GM21717 (cell line): ENCODE measurements at regions not wholly inside any gene's neighbourhood (a gene's known extent, or its start where the extent isn't known, plus 50 kb on each side); places are given as distances from the start of the nearest gene placed in this dataset.

Experiments used
- ATAC-seq: cut with Tn5 transposase; IDR thresholded peaks from one replicate; pipeline ENCODE4 v1.9.1; 2021; ENCODE audit warnings: mild to moderate bottlenecking, moderate library complexity; ENCODE audit not compliant: unreplicated experiment

DNA sequence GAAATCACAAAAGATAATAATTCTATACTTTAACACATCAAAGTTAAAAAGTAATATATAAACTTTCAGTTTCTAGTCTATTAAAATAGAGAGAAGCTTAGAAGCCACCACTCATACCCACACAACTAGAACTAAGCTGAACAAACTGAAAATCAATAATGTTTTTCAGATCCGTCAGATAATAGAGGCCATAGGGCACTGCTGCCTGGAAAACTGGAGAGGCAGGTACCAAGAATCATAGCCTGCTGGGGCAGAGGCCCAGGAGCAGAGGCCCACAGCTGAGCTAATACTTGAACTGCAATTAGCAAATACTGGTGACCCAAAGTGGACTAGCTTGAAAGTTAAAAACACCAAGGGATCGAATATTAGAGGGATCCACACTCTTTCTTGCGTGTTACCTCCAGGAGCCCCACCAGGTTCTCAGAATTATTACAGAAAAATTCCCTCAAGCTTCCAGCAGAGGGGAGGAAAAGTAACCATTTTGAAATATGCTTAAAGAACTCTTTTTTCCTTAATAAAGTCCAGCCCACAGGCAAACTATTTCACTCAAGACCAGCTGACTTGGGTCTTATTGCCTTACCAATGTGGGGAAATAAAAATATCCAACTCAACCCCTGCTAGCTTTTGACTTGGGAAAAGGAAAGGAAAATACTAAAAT, 774.1 kb upstream of the IGFBP3 start:
- no peak for ATAC-seq

GRCh38 chr7:46694058-46694457, 773.0 kb upstream of the IGFBP3 start:
- ATAC-seq, result no peak

DNA sequence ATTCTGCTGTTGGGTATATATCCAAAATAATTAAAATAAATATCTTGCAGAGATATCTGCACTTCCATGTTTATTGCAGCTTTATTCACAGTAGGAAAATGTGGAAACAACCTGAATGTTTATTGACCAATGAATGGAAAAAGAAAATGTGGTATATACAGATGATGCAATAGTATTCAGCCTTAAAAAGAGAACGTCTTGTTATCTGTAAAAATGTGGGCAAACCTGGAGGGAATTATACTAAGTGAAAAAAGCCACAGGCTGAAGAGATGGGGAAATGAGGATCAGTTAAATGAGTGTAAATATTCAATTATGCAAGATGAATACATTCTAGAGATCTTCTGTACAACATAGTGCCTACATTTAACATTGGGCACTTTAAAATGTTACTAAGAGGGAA, 766.1 kb upstream of the IGFBP3 start:
- no peak for ATAC-seq

DNA sequence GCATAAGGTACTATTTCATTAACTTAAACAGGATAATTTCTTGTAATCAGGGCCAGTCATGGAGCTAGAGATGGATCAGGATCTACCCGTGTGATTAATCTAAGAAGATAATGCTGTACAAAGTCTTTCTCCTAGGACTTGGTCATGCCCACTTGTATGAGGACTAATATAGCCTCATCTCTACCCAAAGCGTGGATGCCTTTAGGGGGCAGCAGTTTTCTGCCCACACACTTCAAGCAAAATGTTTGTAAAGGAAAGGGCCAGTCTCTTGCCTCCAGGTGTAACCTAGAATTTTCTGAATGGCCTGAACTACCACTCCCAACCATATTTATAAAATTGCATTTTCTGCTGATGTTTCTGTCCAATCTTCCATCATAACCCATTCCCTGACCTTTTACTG, 764.0 kb upstream of the IGFBP3 start:
- no peak for ATAC-seq

- no peak for ATAC-seq
These were observed 762.0 kb upstream of the IGFBP3 start for GRCh38 chr7:46682836-46683624.

DNA sequence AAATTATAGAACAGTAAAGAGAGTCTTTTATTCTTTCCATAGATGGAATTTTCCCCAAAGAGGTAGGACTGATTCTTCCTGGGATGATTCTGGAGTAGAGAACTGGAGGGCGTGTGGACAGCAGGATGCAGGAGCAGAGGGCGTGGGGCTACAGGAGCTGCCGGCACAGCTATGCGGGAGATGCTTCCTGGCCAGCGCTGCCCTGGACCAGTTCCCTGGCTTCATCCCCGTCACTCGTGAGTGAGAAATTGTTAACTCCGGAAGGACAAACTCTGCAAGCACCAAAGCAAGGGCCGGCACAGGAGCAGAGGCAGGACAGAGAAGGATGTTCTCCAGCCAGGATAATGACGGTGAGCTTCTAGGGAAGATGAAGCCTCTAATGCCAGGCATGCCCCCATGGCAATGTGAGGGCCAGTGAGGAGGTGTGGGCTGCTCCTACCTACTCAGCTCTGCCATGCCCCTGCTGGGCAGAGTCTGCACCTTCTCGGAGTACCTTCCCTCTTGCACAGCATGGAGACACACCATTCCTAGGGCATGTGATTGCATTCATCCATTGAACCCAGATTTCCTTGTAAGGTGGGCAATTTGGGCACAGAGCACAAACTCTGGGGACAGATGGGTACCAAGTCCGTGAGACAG, 760.9 kb upstream of the IGFBP3 start:
- ATAC-seq, result no peak

- no peak for ATAC-seq
These were observed 759.1 kb upstream of the IGFBP3 start for GRCh38 chr7:46680147-46680546.

DNA sequence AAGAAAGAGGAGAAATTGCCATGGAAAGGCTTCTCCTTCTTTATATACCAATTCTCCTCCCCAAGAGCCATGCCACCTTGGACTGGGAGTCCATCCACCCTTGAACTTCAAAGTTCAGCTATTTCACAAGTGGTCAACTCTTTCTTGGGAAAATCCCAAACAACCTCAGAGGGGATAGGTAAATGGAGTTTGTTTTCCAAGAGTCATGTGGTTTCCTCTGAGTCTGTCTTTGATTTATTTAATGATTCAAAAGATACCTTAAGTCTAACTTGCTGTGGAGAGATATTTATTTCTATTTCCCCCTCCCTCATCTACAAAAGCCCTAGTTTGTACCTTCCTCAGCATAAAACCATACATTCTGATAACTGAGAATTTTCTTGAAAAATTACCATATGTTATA, 758.6 kb upstream of the IGFBP3 start:
- ATAC-seq, result no peak

DNA sequence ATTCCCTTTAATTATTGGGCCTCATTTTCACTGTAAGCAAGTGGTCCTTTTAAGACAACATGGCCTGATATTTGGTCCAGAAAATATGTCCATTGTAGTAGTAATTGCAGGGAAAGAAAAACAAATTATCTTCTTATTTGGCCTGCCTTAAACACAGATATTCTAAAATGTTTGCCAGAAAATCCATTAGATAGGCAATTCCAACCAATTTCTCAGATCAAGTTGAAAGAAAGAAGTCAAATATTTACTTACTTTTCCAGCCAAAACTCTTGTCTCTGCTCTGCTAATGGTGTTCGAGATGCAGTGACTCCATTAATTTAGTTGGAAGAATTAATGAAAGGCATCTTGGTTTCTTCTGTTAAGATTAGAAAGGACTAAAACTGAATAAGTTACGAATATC, 757.3 kb upstream of the IGFBP3 start:
- no peak for ATAC-seq

GRCh38 chr7:46675456-46675855, 754.4 kb upstream of the IGFBP3 start:
- no peak for ATAC-seq

DNA sequence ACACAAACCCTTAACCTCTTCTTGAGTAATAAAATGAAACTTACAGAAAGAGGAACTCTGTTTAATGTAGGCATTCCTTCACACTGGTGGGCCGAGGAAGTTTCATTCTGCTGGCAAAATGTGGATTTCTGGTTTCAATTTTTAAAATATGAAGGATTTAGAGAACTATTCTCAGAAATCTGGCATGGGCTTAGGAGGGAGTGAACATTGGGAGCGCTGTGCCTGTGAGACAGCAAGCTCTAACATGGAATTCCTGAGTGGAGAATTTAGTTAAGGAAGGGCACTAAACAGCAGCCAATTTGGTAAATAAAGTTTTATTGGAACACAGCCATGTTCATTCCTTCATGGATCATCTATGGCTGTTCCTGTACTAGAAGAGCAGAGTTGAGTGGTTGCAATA, 751.8 kb upstream of the IGFBP3 start:
- no peak for ATAC-seq

DNA sequence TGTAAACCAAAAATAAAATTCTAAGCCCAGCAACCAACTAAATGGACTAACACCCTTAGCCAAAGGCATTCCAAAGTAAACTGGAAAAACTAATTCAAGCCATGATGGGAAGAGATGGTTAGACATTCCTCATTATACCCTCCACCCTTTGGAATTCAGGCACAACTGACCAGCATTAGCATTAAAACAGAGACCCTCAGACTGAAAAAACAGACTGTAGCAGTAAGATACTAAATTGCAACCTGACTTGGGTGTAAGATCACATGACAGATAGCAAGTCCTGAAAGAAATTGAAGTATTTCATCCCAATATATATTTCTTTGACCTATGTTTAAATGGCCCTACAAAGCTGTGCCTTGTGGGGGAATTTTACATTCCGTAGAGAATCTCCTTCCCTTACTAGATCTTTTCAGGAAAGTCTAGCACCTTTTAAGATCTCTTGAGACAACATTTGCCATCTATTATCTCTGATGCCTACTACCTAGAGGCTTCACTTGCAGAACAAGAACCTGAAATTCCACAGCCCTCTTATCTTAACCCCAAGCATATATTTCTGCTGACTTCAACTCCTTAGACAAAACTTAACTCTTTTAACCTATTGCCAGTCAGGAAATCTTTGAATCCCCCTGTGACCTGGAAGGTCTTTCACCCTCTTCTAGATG, 750.2 kb upstream of the IGFBP3 start:
- ATAC-seq, result no peak

- ATAC-seq, result no peak
These were observed 748.0 kb upstream of the IGFBP3 start for GRCh38 chr7:46669028-46669427.

- no peak for ATAC-seq
These were observed 743.4 kb upstream of the IGFBP3 start for GRCh38 chr7:46664453-46664852.

DNA sequence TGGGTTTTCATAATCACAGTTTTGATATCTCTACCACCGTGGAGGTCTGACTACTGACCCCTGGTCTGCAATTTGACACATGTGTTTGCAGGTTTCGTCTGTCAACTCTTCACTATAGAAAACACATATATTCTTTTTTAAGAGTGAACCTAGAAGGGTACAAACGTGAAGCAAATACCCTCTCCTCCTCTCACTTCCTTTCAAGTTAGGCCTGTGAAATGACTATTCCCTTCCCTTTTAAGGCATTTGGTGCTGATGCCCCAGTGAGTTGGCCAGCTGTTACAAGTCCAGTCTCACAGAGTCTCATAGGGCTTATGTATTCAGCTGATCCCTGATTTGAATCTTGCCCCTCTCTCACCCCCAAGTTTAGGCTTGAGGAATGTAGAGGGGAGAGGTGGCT, 742.0 kb upstream of the IGFBP3 start:
- ATAC-seq, result no peak

GRCh38 chr7:46661431-46661830, 740.4 kb upstream of the IGFBP3 start:
- no peak for ATAC-seq

DNA sequence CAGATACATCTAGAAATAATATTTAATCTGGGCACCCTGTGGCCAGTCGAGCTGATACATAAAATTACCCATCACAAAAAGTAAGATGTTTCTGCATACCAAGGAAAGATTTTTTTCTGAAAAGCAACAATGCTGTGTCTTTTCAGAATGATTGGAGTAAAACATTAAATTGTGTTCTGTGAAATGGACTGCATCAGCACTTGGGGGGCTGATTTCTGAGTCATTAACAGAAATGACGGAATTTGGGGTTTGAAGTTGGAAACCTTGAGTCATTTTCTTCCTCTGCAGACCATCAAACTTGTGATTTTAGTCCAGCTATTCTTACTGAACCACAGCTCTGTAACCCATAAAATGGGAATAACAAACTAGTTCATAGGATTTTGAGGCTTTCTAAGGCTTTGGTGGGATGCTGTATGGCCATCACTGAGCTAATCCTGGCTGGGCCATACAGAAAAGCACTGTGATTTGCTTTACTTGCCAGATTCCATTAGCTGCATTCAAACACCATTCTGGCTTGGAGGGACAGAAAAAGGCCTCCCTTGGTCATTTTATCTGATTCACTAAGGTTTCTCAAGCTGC, 739.4 kb upstream of the IGFBP3 start:
- no peak for ATAC-seq

DNA sequence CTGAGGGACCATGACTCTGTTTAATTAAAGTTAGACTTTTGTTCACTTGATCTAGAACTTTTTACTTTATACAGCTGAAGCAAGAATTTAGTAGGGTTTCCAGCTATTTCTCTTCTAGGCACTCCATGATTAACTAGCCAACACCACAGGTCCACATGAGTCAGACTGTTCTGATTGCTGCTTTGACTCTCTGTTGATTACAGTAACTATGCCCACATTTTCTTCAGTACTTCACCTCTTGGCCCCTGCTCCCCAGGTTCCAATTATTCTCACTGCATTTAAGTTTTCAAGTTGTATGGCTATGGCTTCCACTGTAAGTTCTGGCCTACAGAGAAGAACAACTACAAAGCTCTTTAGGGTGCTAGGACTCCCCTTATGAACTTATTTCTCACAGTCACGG, 737.2 kb upstream of the IGFBP3 start:
- ATAC-seq, result no peak

- no peak for ATAC-seq
These were observed 733.7 kb upstream of the IGFBP3 start for GRCh38 chr7:46654546-46655443.

DNA sequence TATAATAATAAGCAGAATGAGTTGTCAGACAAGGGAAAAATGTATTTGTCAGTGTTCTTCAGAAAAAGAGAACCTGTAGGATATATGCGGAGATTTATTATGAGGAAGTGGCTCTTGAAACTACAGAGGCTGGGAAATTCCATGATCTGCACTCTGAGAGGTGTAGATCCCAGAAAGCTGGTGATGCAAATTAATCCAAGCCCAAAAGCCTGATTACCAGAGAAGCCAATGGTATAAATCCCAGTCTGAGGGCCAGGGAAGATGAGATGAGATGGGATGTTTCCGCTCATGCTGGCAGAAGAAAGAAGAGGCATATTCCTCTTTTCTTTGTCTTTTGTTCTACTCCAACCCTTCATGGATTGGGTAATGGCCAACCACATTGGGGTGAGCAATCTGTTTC, 732.8 kb upstream of the IGFBP3 start:
- ATAC-seq, result no peak
